ENCODE measurements at regions not wholly inside any gene's neighbourhood (a gene's known extent, or its start where the extent isn't known, plus 50 kb on each side); places are given as distances from the start of the nearest gene placed in this dataset.
"Not testable (repeated sequence)": the region's sequence is repeated elsewhere in the genome, so short reads cannot be mapped to it uniquely, and the experiment has no call there.

- H3K4me1 ChIP-seq = peaks cover 14% of the 10 kb centered on the region
- H3K36me3 ChIP-seq = no peaks in the 10 kb centered on the region
- H3K4me3 ChIP-seq = no peak overlapping the region
- peak in 1 of 2 donors; percentile 70 for DNase-seq (ENCODE audit: low spot score in 2 of 2)
- TF ChIP-seq POLR2AphosphoS5 (IDR thresholded peaks at IDR 0.05) = no peak
- TF ChIP-seq POLR2A (IDR thresholded peaks at IDR 0.05) = no peak
- peak; percentile 67 to 90 for TF ChIP-seq CTCF (IDR thresholded peaks at IDR 0.05)
- no peak for TF ChIP-seq EP300 (IDR thresholded peaks at IDR 0.05)
- H3K27ac ChIP-seq = no peak overlapping the region
- no peaks in the 10 kb centered on the region for H3K9me3 ChIP-seq
- 25% methylated on average over 2 of the region's 2 CpGs for WGBS
- no peaks in the 10 kb centered on the region for H3K27me3 ChIP-seq
These were observed 69.4 kb upstream of the EVL start for GRCh38 chr14:99995700-99996356.

GRCh38 chr14:99996951-99997571 is 68.2 kb upstream of the EVL start:
- H3K4me1 ChIP-seq = peaks cover 14% of the 10 kb centered on the region
- no peaks in the 10 kb centered on the region for H3K27me3 ChIP-seq
- DNase-seq (ENCODE audit: low spot score in 2 of 2) = no peak
- TF ChIP-seq POLR2AphosphoS5 (IDR thresholded peaks at IDR 0.05) = no peak
- no peak for TF ChIP-seq CTCF (IDR thresholded peaks at IDR 0.05)
- TF ChIP-seq EP300 (IDR thresholded peaks at IDR 0.05) = no peak
- no peak for TF ChIP-seq POLR2A (IDR thresholded peaks at IDR 0.05)
- H3K27ac ChIP-seq = no peak overlapping the region
- 69% methylated on average over 5 of the region's 5 CpGs for WGBS
- no peaks in the 10 kb centered on the region for H3K36me3 ChIP-seq
- no peak overlapping the region for H3K4me3 ChIP-seq
- no peaks in the 10 kb centered on the region for H3K9me3 ChIP-seq

- H3K9me3 ChIP-seq; DNase-seq (ENCODE audit: low spot score in 2 of 2); H3K27me3 ChIP-seq; H3K27ac ChIP-seq; H3K36me3 ChIP-seq; H3K4me3 ChIP-seq: not testable (repeated sequence)
- H3K4me1 ChIP-seq = peaks cover 14% of the 10 kb centered on the region
- 95% methylated on average over 15 of the region's 15 CpGs for WGBS
These were observed 64.8 kb upstream of the EVL start for GRCh38 chr14:100000398-100000797.

- no peak overlapping the region for H3K4me3 ChIP-seq
- TF ChIP-seq POLR2AphosphoS5 (IDR thresholded peaks at IDR 0.05) (no peak), EP300 (IDR thresholded peaks at IDR 0.05) (no peak), POLR2A (IDR thresholded peaks at IDR 0.05) (no peak), CTCF (IDR thresholded peaks at IDR 0.05) (no peak)
- H3K27me3 ChIP-seq = no peaks in the 10 kb centered on the region
- H3K4me1 ChIP-seq = no peaks in the 10 kb centered on the region
- no peaks in the 10 kb centered on the region for H3K36me3 ChIP-seq
- 94% methylated on average over 1 of the region's 1 CpG for WGBS
- DNase-seq (ENCODE audit: low spot score in 2 of 2) = no peak
- H3K27ac ChIP-seq = no peak overlapping the region
- no peaks in the 10 kb centered on the region for H3K9me3 ChIP-seq
These were observed 60.8 kb upstream of the EVL start for GRCh38 chr14:100004392-100004791.

GRCh38 chr14:100007254-100007653 is 58.0 kb upstream of the EVL start:
- Histone ChIP-seq H3K36me3 (no peaks in the 10 kb centered on the region), H3K4me1 (peaks cover 12% of the 10 kb centered on the region), H3K27me3 (no peaks in the 10 kb centered on the region), H3K9me3 (no peaks in the 10 kb centered on the region), H3K4me3 (no peak overlapping the region), H3K27ac (no peak overlapping the region)
- 67% methylated on average over 1 of the region's 1 CpG for whole genome bisulfite sequencing
- TF ChIP-seq EP300 (IDR thresholded peaks at IDR 0.05) = no peak
- no peak for DNase-seq (ENCODE audit: low spot score in 2 of 2)

- not testable (repeated sequence) for H3K4me3 ChIP-seq; H3K27ac ChIP-seq; H3K9me3 ChIP-seq; DNase-seq (ENCODE audit: low spot score in 2 of 2); H3K36me3 ChIP-seq; H3K27me3 ChIP-seq
- WGBS = 73% methylated on average over 2 of the region's 2 CpGs
- H3K4me1 ChIP-seq = peaks cover 22% of the 10 kb centered on the region
These were observed 55.4 kb upstream of the EVL start for GRCh38 chr14:100009802-100010201.

GRCh38 chr14:100010679-100011078 is 54.5 kb upstream of the EVL start:
- 60% methylated on average over 4 of the region's 4 CpGs for WGBS
- peak overlapping the region; percentile 55 for H3K27ac ChIP-seq

More at GRCh38 chr14:100010679-100011078, 54.5 kb upstream of the EVL start:
- no peak overlapping the region for H3K4me3 ChIP-seq
- TF ChIP-seq POLR2A (IDR thresholded peaks at IDR 0.05) (no peak), EP300 (IDR thresholded peaks at IDR 0.05) (no peak), POLR2AphosphoS5 (IDR thresholded peaks at IDR 0.05) (no peak), CTCF (IDR thresholded peaks at IDR 0.05) (no peak)
- H3K9me3 ChIP-seq = no peaks in the 10 kb centered on the region
- no peaks in the 10 kb centered on the region for H3K27me3 ChIP-seq
- DNase-seq (ENCODE audit: low spot score in 2 of 2) = no peak
- peaks cover 22% of the 10 kb centered on the region for H3K4me1 ChIP-seq
- H3K36me3 ChIP-seq = no peaks in the 10 kb centered on the region
